H9 (cell line): ENCODE measurements at regions not wholly inside any gene's neighbourhood (a gene's known extent, or its start where the extent isn't known, plus 50 kb on each side); places are given as distances from the start of the nearest gene placed in this dataset.

Experiments
- DNase-seq: peaks from one replicate; pipeline ENCODE4 v3.0.0-alpha.2; 2017
- H2AFZ ChIP-seq: one replicate; pipeline ENCODE4 v1.6.1; 2013; ENCODE audit warnings: mild to moderate bottlenecking, low read length, control low read depth, moderate library complexity
- H2AK5ac ChIP-seq: 2 replicates; pipeline ENCODE4 v1.6.1; 2013; ENCODE audit warnings: low read length, control low read depth, mixed read lengths; ENCODE audit not compliant: insufficient read length
- H2BK120ac ChIP-seq: one replicate; pipeline ENCODE4 v1.6.1; 2013; ENCODE audit warnings: low read depth, mild to moderate bottlenecking, low read length, control low read depth, inconsistent platforms; ENCODE audit not compliant: poor library complexity, severe bottlenecking
- H2BK12ac ChIP-seq: 2 replicates; pipeline ENCODE4 v1.6.1; 2013; ENCODE audit warnings: low read length, control low read depth, mixed read lengths, low read depth; ENCODE audit not compliant: insufficient read length
- H2BK15ac ChIP-seq: 2 replicates; pipeline ENCODE4 v1.6.1; 2013; ENCODE audit warnings: low read depth, low read length, control low read depth
- H2BK20ac ChIP-seq: one replicate; pipeline ENCODE4 v1.6.1; 2013; ENCODE audit warnings: low read depth, mild to moderate bottlenecking, low read length, control low read depth, inconsistent platforms; ENCODE audit not compliant: poor library complexity, severe bottlenecking
- H2BK5ac ChIP-seq: 2 replicates; pipeline ENCODE4 v1.6.1; 2013; ENCODE audit warnings: low read length, control low read depth, mixed read lengths; ENCODE audit not compliant: insufficient read length
- H3K14ac ChIP-seq: 2 replicates; pipeline ENCODE4 v1.6.1; 2013; ENCODE audit warnings: low read length, control low read depth; ENCODE audit not compliant: insufficient read depth
- H3K18ac ChIP-seq: 2 replicates; pipeline ENCODE4 v1.6.1; 2013; ENCODE audit warnings: low read depth, mild to moderate bottlenecking, mixed read lengths, low read length, control low read depth; ENCODE audit not compliant: insufficient read length
- H3K23ac ChIP-seq: 2 replicates; pipeline ENCODE4 v1.6.1; 2013; ENCODE audit warnings: low read length, control low read depth, mixed read lengths, low read depth; ENCODE audit not compliant: insufficient read length
- H3K23me2 ChIP-seq: 2 replicates; pipeline ENCODE4 v1.6.1; 2013; ENCODE audit warnings: low read depth, mild to moderate bottlenecking, mixed read lengths, low read length, control low read depth; ENCODE audit not compliant: insufficient read length, poor library complexity, severe bottlenecking
- H3K27ac ChIP-seq: 2 replicates; pipeline ENCODE4 v1.5.1; 2013; ENCODE audit warnings: low read length, control low read depth, mixed read lengths, low read depth; ENCODE audit not compliant: insufficient read length
- H3K27me3 ChIP-seq: 2 replicates; pipeline ENCODE4 v1.6.1; 2013; ENCODE audit warnings: low read length, control low read depth, inconsistent platforms; ENCODE audit not compliant: insufficient read depth
- H3K4ac ChIP-seq: 2 replicates; pipeline ENCODE4 v1.6.1; 2013; ENCODE audit warnings: low read depth, mild to moderate bottlenecking, control low read depth, inconsistent platforms, low read length, moderate library complexity
- H3K4me1 ChIP-seq: 2 replicates; pipeline ENCODE4 v1.6.1; 2013; ENCODE audit warnings: low read length, control low read depth, inconsistent platforms; ENCODE audit not compliant: insufficient read depth
- H3K4me2 ChIP-seq: 2 replicates; pipeline ENCODE4 v1.6.1; 2013; ENCODE audit warnings: low read length, control low read depth, mixed read lengths; ENCODE audit not compliant: insufficient read length, insufficient read depth
- H3K56ac ChIP-seq: 2 replicates; pipeline ENCODE4 v1.6.1; 2013; ENCODE audit warnings: low read depth, mild to moderate bottlenecking, mixed read lengths, low read length, control low read depth; ENCODE audit not compliant: insufficient read length
- H3K79me1 ChIP-seq: 2 replicates; pipeline ENCODE4 v1.6.1; 2013; ENCODE audit warnings: low read depth, mild to moderate bottlenecking, moderate library complexity, low read length, control low read depth, inconsistent platforms; ENCODE audit not compliant: insufficient read depth, poor library complexity, severe bottlenecking
- H3K79me2 ChIP-seq: 2 replicates; pipeline ENCODE4 v1.6.1; 2013; ENCODE audit warnings: low read length, control low read depth, inconsistent platforms; ENCODE audit not compliant: insufficient read depth
- H3K9ac ChIP-seq: 2 replicates; pipeline ENCODE4 v1.6.1; 2013; ENCODE audit warnings: low read length, control low read depth, mixed read lengths; ENCODE audit not compliant: insufficient read length; ENCODE audit errors: extremely low read depth
- H3K9me3 ChIP-seq: one replicate; pipeline ENCODE4 v1.6.1; 2013; ENCODE audit warnings: low read depth, low read length, inconsistent platforms; ENCODE audit not compliant: control insufficient read depth
- H3T11ph ChIP-seq: one replicate; pipeline ENCODE4 v1.6.1; 2013; ENCODE audit warnings: mild to moderate bottlenecking, low read length, control low read depth, inconsistent platforms
- H4K20me1 ChIP-seq: one replicate; pipeline ENCODE4 v1.6.1; 2013; ENCODE audit not compliant: control insufficient read depth, insufficient read length, insufficient read depth
- H4K5ac ChIP-seq: 2 replicates; pipeline ENCODE4 v1.6.1; 2013; ENCODE audit warnings: low read depth, mild to moderate bottlenecking, mixed read lengths, low read length, control low read depth; ENCODE audit not compliant: insufficient read length
- H4K8ac ChIP-seq: replicated peaks from 2 replicates; pipeline ENCODE4 v1.6.1; 2013; ENCODE audit warnings: low read length, control low read depth, mixed read lengths, low read depth; ENCODE audit not compliant: insufficient read length
- H4K91ac ChIP-seq: 2 replicates; pipeline ENCODE4 v1.6.1; 2013; ENCODE audit warnings: low read depth, mild to moderate bottlenecking, moderate library complexity, mixed read lengths, low read length, control low read depth; ENCODE audit not compliant: insufficient read length
- H3K27ac Mint-ChIP-seq, 3 experiments: 2 replicates in 2 of 3; 3 replicates in 1 of 3; pipeline ENCODE4 v1.8.0; 2020 to 2021; ENCODE audit warnings: mixed read lengths in 3 of 3, mild to moderate bottlenecking in 1 of 3, moderate library complexity in 1 of 3
- H3K27me3 Mint-ChIP-seq: 2 replicates; pipeline ENCODE4 v1.8.0; 2021; ENCODE audit warnings: low read depth, mild to moderate bottlenecking, moderate library complexity, mixed read lengths
- H3K36me3 Mint-ChIP-seq, 3 experiments: 2 replicates in 2 of 3; 3 replicates in 1 of 3; pipeline ENCODE4 v1.8.0; 2020 to 2021; ENCODE audit warnings: low read depth in 3 of 3, mixed read lengths in 3 of 3; ENCODE audit not compliant: insufficient read depth in 1 of 3
- H3K4me1 Mint-ChIP-seq, 2 experiments: 2 replicates each; pipeline ENCODE4 v1.8.0; 2020; ENCODE audit warnings: mixed read lengths in 2 of 2
- H3K4me3 Mint-ChIP-seq, 2 experiments: 2 replicates in 1 of 2; 3 replicates in 1 of 2; pipeline ENCODE4 v1.8.0; 2020 to 2021; ENCODE audit warnings: mild to moderate bottlenecking in 2 of 2, mixed read lengths in 2 of 2, moderate library complexity in 1 of 2
- H3K9me3 Mint-ChIP-seq, 2 experiments: 2 replicates in 1 of 2; 3 replicates in 1 of 2; pipeline ENCODE4 v1.8.0; 2020; ENCODE audit warnings: mild to moderate bottlenecking in 2 of 2, mixed read lengths in 2 of 2, moderate library complexity in 1 of 2
- CTCF ChIP-seq: fragments of 200-600 bp; sonication (generic); conservative IDR thresholded peaks from 3 replicates; pipeline ENCODE4 v1.8.0; 2021; ENCODE audit warnings: antibody characterized with exemption, mild to moderate bottlenecking
- WGBS: extraction: QIAGEN DNeasy Blood & Tissue Kit; methylation state at CpG from one replicate; pipeline ENCODE4 v1.1.7; 2013; ENCODE audit warnings: missing lambda C conversion rate, low lambda C conversion rate, mixed read lengths; ENCODE audit not compliant: insufficient read length; ENCODE audit errors: extremely low coverage; 5-methylcytosine and 5-hydroxymethylcytosine counted together

- no CpG with 5 or more reads among the region's 1 CpG for WGBS
- Histone ChIP-seq H2BK15ac (no peak overlapping the region), H3K9ac (no peak overlapping the region), H3K4ac (no peak overlapping the region), H3K4me2 (no peak overlapping the region), H3T11ph (no peak overlapping the region), H3K27ac (no peak overlapping the region), H2BK120ac (no peak overlapping the region), H2AFZ (no peak overlapping the region), H3K4me1 (peaks cover 7% of the 10 kb centered on the region; the same call in 1 of the 2 replicates), H3K14ac (no peak overlapping the region), H2BK5ac (no peak overlapping the region), H4K91ac (no peak overlapping the region), H3K23ac (no peak overlapping the region), H2AK5ac (no peak overlapping the region), H2BK12ac (no peak overlapping the region), H3K9me3 (no peaks in the 10 kb centered on the region), H2BK20ac (no peak overlapping the region), H3K79me1 (no peaks in the 10 kb centered on the region), H3K23me2 (no peaks in the 10 kb centered on the region), H3K18ac (no peak overlapping the region), H4K8ac (no peak overlapping the region), H4K5ac (no peak overlapping the region), H4K20me1 (no peaks in the 10 kb centered on the region), H3K56ac (no peak overlapping the region), H3K79me2 (no peaks in the 10 kb centered on the region), H3K27me3 (no peaks in the 10 kb centered on the region)
- no peak for TF ChIP-seq CTCF
- DNase-seq, result no peak
- Mint-ChIP-seq H3K36me3 (no peaks in the 10 kb centered on the region; a peak in 2 of 7 replicates), H3K27ac (no peak overlapping the region), H3K27me3 (no peaks in the 10 kb centered on the region), H3K4me1 (peaks cover 18 to 22% of the 10 kb centered on the region in 2 experiments), H3K4me3 (no peak overlapping the region), H3K9me3 (no peaks in the 10 kb centered on the region)
Measured at GRCh38 chr3:34808287-34808686, 831.0 kb upstream of the ARPP21 start.
